Hippocampal formation (tissue), 2 donors: ENCODE measurements at regions not wholly inside any gene's neighbourhood (a gene's known extent, or its start where the extent isn't known, plus 50 kb on each side); places are given as distances from the start of the nearest gene placed in this dataset.
A peak's percentile ranks its signal among the peaks of the same experiment; 100 is the strongest.
"Not testable (repeated sequence)": the region's sequence is repeated elsewhere in the genome, so short reads cannot be mapped to it uniquely, and the experiment has no call there.

Experiments used
- DNase-seq, 2 donors: peaks; one replicate each; lab custom pipeline; 2025; lab: John Stamatoyannopoulos, UW

DNA sequence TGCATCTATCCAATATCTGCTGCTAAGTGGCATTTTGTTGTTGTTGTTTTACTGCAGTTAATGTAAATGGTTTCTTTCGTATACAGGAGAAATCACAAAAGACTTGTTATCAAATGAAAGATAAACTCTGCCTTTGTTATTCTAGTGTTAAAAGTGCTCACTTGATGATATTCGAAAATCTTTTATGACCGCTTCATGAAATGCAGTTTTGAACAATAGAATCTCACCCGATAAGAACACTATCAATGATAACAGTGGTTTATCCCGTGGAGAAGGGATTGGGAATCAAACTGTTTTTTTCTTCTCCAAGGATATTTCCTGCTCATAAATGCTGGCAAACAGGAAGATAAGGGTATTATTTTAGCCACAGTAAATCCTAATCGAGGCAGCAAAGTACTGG is 1366.3 kb downstream of the OLFM4 start:
- no peak for DNase-seq

DNA sequence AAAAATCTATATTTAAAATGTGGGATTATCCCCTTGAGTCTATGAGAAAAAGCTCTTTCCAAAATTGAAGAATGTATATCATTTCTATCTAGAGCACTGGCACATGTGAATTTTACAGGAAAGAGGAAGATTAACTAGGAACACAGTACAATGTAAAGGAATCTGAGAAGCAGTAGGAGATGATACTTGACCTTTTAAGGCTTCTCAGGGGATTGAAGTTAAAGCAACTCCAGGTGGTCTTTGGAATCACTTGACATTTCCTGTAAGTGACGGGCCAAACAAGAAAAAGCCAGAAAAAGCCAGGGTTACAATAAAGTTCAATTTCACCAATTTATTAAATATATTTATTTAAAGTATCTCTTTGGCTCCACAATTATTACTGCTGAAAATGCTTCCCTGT is 1373.9 kb downstream of the OLFM4 start:
- DNase-seq: no peak

DNA sequence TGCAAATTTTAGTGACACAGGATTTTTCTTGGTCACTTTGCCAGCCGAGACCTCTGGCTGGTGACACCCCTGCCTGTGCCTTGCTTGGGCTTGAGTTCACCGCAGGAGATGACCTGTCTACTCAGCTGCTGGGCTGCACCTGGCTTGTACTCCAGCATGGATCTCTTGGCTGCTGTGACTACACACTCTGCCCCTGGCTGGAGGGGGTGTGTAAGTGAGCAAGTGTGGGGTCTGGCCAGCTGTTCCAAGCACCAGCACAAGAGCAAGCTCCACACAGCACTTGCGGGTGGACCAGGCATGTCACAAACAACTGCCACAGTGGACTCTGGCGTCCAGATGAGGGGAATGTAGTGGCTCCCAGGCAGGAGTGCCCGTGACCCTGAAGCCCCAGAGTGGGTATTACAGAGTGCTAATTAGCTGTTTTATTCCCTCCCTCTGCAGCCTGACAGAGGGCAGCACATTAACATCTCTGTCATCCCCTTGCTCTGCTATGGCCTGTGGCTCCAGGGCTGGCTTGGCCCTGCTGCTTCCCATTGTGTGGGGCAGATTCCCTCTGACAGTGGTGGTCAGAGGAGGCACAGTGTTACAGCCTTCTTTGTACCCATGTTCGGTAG is 1387.2 kb downstream of the OLFM4 start:
- DNase-seq: no peak

DNA sequence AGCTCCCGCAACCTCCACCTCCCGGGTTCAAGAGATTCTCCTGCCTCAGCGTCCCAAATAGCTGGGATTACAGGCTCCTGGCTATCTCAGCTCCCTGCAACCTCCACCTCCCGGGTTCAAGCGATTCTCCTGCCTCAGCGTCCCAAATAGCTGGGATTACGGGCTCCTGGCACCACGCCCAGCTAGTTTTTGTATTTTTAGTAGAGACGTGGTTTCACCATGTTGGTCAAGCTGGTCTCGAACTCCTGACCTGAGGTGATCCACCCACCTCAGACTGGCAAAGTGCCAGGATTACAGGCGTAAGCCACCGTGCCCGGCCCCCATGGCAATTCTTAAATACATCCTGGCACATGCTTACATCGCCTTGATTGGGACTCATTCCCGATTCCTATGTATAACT is 1394.3 kb downstream of the OLFM4 start:
- not testable (repeated sequence) for DNase-seq

DNA sequence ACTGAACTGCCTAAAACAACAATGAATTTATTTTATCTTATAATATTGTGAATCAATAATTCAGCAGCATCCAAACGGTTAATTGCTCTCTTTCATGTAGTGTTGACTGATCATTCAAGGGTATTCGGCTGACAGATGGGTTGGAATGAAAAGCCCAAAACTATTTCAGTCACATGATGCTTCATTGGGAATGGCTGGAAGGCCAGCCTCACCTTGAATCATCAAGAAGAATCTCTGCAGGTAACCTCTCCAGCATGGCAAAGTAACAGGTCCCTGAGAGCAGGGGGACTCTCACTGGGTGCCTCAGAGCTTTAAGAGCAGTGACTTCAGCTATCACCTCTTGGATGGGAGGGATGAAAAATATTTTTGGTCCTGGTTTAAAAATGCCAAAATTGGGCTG is 1395.7 kb downstream of the OLFM4 start:
- DNase-seq: no peak

DNA sequence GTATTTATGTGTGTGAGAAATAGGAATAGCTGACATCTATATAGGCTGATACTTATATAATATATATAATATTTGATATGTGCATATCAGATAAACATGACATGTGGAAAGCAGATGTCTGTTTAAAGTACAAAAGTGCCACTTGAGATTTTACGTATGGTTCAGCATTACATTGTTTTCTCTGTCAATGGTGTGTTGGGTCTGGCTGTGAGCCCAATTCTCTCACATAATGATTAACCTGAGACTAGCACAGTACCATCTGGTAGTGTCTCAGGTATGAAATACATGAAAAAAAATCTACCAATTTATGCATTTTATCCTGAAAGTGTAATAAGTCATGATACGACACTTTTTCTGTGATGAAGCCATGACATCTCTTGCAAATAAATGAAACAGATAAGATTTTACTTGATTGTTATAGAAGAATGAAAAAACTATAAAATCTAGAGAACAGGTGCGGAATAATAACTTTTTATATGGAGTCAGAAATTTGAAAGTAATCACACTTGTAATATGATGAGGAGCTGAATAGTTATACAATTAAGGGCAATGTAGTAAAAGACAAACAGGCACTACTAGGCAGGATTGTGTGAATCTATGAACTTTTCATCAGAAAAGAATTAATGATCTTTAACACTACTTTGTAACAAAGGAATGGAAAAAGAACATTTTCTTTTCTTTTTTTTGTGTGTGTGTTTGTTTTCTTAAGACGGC is 1405.0 kb downstream of the OLFM4 start:
- no peak for DNase-seq

DNA sequence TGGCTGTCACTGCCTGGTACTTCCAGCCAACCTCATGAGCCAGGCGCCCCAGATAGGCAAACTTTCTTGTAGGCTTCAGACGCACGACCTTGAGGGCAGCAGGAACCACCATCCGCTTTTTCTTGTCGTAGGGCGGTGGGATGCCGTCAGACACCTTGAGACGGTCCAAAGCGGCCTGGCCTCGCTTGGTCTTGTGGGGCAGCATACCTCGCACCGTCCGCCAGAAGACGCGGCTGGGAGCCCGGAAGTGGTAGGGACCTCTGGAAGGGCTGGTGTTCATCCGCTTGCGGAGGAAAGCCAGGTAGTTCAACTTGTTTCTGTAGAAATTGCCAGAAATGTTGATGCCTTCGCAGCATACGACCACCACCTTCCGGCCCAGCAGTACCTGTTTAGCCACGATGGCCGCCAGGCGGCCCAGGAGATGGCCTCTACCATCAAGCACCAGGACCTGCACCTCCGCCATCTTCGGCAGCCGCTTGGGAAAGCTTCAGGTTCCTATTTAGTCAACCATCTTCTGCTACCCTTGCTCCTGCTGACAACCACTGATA is 1412.3 kb downstream of the OLFM4 start:
- DNase-seq: not testable (repeated sequence)

DNA sequence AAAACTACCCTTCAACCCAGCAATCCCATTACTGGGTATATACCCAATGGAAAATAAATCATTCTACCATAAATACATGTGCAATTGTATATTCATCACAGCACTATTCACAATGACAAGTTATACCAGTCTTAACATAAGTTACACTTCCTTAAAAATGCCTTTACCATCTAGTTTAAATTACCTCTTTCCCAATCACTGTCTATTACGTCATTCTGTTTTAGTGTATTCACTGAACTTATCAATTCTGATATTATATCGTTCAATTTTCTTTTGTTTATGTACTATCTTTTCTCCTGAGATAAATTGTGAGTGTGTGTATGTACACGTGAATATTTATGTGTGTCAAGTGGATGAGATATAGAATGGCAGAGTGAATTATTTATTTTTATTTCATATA is 1416.8 kb downstream of the OLFM4 start:
- no peak for DNase-seq

DNA sequence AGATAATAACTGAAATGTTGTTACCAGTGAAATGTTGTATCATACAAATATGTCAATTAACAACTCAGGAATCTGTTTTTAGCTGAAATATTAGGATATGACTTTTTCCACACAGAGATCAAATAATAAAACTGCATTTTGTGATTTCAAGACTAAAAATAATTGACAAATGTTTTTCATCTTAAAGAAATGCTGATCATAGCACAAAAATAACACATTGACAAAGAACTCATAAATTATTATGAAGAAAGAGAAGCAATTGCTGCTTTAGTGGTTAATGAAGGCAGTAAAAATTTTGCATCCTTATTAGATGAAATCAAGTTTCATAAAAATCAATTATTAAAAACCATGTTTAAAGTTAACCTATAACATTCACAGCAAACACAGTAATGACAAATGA is 1417.3 kb downstream of the OLFM4 start:
- no peak for DNase-seq

DNA sequence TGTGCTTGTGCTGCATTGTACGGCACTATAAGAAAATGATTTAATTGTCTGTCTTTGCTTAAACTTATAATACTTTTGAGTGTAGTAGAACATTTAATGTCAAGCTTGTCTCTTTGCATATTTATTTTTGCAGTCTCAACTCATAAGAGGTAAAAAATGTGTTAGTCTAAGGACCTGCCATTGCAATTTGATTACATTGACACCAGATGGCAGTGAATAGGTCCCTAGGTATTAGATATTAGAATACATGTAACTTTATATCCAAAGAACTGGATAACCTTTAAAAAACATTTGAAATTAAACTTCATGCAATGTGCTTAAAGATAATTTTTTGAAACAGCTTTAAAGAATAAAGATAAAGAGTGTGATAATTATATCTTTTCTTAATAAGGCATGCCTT is 1421.3 kb downstream of the OLFM4 start:
- DNase-seq: no peak

DNA sequence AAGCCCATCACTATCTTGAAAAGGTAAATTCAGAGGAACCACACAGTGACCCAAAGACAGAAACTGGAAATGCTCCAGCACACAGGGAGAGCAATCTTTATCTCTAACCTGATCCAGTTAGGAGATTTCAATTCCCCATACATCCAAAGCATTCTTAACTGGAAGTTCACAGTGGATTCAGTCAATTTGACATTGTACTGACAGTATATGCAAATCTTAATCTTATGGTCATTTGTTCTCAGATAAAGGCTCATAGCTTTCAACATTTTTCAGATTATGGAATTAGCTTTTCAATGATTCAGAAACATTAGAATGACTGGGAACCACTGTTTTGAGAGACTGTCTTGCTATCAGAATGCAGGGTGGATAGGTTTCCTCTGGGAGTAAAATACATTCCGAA is 1455.6 kb downstream of the OLFM4 start:
- DNase-seq: no peak

DNA sequence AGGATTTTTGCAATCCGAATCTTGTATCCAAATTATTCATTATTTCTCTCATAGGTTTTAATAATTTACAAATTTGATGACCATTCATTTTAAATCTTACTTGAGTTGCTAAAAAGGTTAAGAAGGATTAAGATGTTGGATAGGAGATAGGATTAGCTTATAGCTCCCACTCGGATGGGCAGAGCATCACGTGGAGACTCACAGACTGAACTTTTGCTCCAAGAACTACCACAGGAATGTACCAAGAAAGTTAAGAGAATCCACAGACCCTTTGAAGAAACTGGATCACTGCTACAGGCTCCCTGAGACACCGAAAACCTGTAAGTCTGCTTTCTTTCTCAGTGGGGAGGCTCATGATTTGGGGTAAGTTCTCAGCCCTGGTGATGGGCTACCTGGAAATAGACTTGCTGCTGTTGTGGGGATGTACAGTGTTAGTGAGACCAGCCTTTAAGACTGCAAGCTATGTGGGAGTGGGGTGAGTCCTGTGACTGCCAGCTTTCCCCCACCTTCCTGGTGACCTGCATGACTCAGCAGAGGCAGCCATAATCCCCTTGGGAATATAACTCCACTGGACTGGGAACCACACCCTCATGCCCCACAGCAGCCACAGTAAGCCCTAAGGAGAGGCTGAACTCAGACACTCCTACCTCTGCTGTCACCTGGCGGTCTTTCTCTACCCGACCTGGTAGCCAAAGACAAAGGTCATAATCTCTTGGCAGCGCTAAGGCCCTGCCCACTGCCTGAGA is 1458.0 kb downstream of the OLFM4 start:
- DNase-seq: no peak

DNA sequence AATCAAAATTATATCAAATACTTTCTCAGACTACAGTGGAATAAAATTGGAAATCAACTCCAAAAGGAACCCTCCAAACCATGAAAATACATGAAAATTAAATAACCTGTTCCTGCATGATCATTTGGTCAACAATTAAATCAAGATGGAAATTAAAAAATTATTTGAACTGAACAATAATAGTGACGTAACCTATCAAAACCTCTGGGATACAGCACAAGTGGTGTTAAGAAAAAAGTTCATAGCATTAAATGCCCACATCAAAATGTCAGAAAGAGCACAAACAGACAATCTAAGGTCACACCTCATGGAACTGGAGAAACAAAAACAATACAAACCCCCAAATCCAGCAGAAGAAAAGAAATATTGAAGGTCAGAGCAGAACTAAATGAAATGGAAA is 1460.7 kb downstream of the OLFM4 start:
- DNase-seq: no peak

DNA sequence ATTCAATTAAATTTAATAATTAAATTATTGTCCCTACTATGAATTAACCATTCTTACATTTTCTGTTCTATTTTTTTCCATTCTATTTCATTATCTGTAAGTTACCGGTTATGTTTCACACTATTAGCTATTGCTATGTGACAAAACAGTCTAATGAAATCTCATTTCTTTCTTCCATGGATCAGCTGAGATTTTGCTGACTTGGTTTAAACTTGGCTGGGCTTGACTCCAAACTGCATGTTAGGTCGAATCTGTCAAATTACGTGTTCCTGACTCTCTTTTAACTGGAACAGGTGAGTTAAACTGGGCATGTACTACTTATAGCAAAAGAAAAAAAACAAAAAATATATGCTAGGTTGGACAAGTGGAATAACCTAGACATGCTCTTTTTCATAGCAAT is 1464.4 kb downstream of the OLFM4 start:
- no peak for DNase-seq

DNA sequence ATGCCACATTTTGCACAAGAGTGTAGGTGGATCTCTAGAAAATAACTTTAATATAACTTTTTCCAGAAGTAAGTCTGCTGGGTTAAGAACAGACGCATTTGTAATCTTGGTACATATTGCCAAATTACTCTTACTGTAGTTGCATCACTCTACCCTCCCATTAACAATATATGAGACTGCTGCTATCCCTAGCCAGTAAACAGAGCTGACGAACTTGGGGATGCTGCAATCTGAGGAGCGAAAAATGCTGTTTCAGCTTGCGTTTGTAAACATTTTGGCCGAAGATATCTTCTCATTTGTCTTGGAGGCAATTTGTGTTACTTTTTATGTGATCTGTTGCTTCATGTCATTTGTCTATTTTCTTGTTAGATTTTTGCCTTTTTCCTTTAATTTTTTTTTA is 1482.8 kb downstream of the OLFM4 start:
- no peak for DNase-seq

DNA sequence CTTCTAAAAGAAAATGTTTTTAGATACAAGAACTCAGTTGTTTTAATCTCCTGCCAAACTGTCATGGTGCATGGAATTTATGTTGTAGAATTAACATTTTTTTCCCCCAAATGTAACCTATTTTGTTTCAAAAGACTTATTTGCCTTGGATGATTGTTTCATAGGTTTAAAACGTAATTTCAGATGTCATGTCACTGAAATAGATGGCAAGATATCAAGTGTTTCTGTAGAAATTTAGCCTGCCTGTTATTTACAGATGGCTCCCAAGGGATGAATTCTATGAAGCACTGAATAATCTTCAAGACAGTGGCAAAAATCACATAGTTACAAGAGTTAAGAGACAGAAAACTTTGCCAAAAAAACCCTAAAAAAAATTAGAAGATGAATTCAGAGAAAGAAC is 1484.6 kb downstream of the OLFM4 start:
- DNase-seq: no peak

DNA sequence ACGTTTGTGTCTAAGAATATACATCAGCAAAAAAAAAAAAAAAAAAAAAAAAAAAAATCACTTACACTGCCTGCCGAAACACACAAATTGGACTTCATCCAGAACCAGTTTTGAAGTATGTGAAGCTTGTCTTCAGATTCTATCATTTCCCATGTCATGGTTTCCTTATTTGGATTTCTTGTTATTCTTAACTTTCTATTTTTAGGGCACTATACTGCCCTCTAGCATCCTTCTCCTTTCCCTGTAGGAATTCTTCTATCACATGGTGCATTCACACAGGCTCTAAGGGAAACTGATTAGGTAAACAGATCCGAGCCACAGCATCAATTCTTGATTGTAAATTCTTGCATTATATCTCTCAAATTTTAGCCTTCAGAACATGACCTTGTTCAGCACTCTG is 1507.5 kb downstream of the OLFM4 start:
- peak in 1 of 2 donors; percentile 16 for DNase-seq

DNA sequence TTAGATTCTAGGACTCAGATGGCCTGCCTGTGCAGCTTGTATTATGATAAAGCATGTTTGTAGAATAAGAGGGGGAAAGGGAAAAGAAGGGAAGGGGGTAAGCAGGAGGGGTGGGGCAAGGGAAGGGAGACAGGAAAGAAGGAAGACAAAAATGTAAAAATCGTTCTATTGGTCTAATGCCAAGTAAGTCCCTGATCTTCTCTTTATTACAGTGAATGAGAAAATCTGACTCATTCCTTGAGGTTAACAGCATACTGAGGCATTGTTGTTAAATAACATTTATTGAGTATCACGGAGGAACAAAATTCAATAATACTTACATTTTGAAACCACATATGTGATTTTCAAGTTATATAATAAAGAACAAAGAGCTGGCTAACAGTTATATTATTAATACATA is 1534.7 kb downstream of the OLFM4 start:
- no peak for DNase-seq

DNA sequence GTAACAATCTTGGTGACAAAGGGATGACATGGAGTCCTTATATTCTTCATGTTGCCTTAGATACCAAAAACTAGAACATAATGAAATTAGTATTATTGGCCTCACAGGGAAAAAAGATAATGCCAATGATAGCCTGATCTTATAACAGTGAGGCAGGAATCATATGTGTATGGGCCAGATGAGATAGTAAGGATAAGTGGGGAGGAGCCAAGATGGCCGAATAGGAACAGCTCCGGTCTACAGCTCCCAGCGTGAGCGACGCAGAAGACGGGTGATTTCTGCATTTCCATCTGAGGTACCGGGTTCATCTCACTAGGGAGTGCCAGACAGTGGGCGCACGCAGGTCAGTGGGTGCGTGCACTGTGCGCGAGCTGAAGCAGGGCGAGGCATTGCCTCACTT is 1543.4 kb downstream of the OLFM4 start:
- DNase-seq: not testable (repeated sequence)

DNA sequence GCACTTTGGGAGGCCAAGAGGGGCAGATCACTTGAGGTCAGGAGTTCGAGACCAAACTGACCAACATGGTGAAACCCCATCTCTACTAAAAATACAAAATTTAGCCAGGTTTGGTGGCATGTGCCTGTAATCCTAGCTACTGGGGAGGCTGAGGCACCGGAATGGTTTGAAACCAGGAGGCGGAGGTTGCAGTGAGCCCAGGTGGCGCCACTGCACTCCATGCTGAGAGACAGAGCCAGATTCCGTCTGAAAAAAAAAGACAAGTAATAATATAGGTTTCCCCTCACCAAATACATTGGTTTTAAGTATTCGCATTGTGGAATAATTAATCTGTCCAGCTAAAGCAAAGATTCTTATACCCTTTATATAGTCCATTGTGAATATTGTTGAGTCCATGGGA is 1544.6 kb downstream of the OLFM4 start:
- DNase-seq: no peak

DNA sequence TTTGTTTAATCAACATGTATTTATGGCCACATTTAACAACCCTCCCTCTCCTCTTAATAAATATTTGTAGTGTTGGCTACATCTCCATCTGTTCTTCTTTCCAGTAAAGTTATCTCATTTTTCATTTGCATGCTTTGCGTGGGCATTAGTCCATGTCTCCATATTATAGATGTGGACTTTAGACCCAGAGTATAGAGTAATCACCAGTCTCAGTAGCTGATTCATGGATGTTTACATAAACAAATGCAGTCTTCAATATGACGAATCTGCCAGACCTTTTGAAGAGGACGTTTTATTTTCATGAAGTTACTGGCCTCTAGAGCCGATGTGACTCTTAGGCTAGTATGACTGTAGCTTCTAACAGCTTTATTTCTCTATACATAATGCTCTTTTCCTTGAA is 1546.2 kb downstream of the OLFM4 start:
- no peak for DNase-seq

DNA sequence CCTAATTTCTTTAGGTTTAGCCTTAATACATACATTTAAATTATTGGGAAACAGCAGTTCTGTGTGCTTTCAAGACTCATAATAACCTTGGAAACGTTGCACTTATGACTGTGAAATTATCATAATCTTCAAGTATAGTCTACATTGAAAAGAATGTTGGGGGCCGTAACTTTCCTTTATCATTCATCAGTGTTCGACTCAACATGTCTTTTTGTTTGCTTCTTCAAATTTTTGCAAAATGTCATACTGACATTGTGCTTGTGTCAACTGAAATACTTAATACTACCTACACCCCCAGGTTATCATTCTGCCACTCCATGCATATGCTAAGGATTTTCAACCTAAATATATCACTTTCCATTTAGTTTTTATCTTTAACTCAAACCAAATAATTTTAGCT is 1562.9 kb downstream of the OLFM4 start:
- no peak for DNase-seq

DNA sequence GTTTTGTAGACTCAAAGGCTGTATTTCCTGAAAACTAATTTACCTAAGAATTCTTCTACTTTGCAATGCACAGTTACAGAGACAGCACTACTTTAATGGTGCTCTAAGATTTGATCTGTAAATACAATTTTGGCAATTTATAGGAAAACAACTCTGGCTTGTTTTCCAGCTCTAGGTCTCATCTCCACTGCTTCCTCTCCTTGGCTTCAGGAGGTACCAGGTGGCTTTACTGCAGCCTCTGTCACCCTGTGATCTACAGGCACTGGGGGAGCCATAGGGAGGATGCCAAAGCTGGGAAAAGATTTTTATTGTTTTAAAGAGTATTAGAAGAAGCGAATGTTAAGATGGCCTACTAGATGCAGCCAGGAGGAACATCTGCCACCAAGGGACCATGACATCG is 1563.6 kb downstream of the OLFM4 start:
- no peak for DNase-seq
